ENCODE measurements at regions not wholly inside any gene's neighbourhood (a gene's known extent, or its start where the extent isn't known, plus 50 kb on each side); places are given as distances from the start of the nearest gene placed in this dataset.

- no peak for DNase-seq (ENCODE audit: low read depth in 4 of 4, low spot score in 1 of 4)
Measured at GRCh38 chr10:130854151-130854550, 457.4 kb downstream of the TCERG1L start.

GRCh38 chr10:130857631-130858295 is 453.8 kb downstream of the TCERG1L start:
- DNase-seq (ENCODE audit: low read depth in 4 of 4, low spot score in 1 of 4), result no peak

GRCh38 chr10:130858626-130859025 is 452.9 kb downstream of the TCERG1L start:
- no peak for DNase-seq (ENCODE audit: low read depth in 4 of 4, low spot score in 1 of 4)

- no peak for DNase-seq (ENCODE audit: low read depth in 4 of 4, low spot score in 1 of 4)
Measured at GRCh38 chr10:130859427-130859826, 452.1 kb downstream of the TCERG1L start.

GRCh38 chr10:130862122-130862521 is 449.4 kb downstream of the TCERG1L start:
- no peak for DNase-seq (ENCODE audit: low read depth in 4 of 4, low spot score in 1 of 4)

- no peak for DNase-seq (ENCODE audit: low read depth in 4 of 4, low spot score in 1 of 4)
Measured at GRCh38 chr10:130862626-130863025, 448.9 kb downstream of the TCERG1L start.

GRCh38 chr10:130863044-130863443 is 448.5 kb downstream of the TCERG1L start:
- no peak for DNase-seq (ENCODE audit: low read depth in 4 of 4, low spot score in 1 of 4)

GRCh38 chr10:130864961-130865818 is 446.3 kb downstream of the TCERG1L start:
- no peak for DNase-seq (ENCODE audit: low read depth in 4 of 4, low spot score in 1 of 4)

GRCh38 chr10:130866857-130867256 is 444.7 kb downstream of the TCERG1L start:
- no peak for DNase-seq (ENCODE audit: low read depth in 4 of 4, low spot score in 1 of 4)

GRCh38 chr10:130867446-130868194 is 443.9 kb downstream of the TCERG1L start:
- DNase-seq (ENCODE audit: low read depth in 4 of 4, low spot score in 1 of 4), result no peak

GRCh38 chr10:130869179-130869841 is 442.2 kb downstream of the TCERG1L start:
- DNase-seq (ENCODE audit: low read depth in 4 of 4, low spot score in 1 of 4), result no peak

GRCh38 chr10:130871406-130871805 is 440.1 kb downstream of the TCERG1L start:
- no peak for DNase-seq (ENCODE audit: low read depth in 4 of 4, low spot score in 1 of 4)

- DNase-seq (ENCODE audit: low read depth in 4 of 4, low spot score in 1 of 4), result no peak
Measured at GRCh38 chr10:130873636-130874035, 437.9 kb downstream of the TCERG1L start.

GRCh38 chr10:130875116-130875515 is 436.4 kb downstream of the TCERG1L start:
- no peak for DNase-seq (ENCODE audit: low read depth in 4 of 4, low spot score in 1 of 4)

- no peak for DNase-seq (ENCODE audit: low read depth in 4 of 4, low spot score in 1 of 4)
Measured at GRCh38 chr10:130875897-130876472, 435.5 kb downstream of the TCERG1L start.

GRCh38 chr10:130877126-130877525 is 434.4 kb downstream of the TCERG1L start:
- DNase-seq (ENCODE audit: low read depth in 4 of 4, low spot score in 1 of 4), result no peak

- DNase-seq (ENCODE audit: low read depth in 4 of 4, low spot score in 1 of 4), result no peak
Measured at GRCh38 chr10:130878131-130878530, 433.4 kb downstream of the TCERG1L start.

GRCh38 chr10:130882906-130883305 is 428.6 kb downstream of the TCERG1L start:
- DNase-seq (ENCODE audit: low read depth in 4 of 4, low spot score in 1 of 4), result no peak

GRCh38 chr10:130884456-130884855 is 427.1 kb downstream of the TCERG1L start:
- DNase-seq (ENCODE audit: low read depth in 4 of 4, low spot score in 1 of 4), result no peak

- no peak for DNase-seq (ENCODE audit: low read depth in 4 of 4, low spot score in 1 of 4)
Measured at GRCh38 chr10:130885021-130885655, 426.4 kb downstream of the TCERG1L start.

Data from stimulated activated CD4-positive, alpha-beta T cell treated with anti-CD3 and anti-CD28 coated beads, Interleukin-1b, Interleukin-23, amount 100 ng/mL, for 24 hours (primary cell).